ENCODE measurements at regions not wholly inside any gene's neighbourhood (a gene's known extent, or its start where the extent isn't known, plus 50 kb on each side); places are given as distances from the start of the nearest gene placed in this dataset.
A peak's percentile ranks its signal among the peaks of the same experiment; 100 is the strongest.

DNA sequence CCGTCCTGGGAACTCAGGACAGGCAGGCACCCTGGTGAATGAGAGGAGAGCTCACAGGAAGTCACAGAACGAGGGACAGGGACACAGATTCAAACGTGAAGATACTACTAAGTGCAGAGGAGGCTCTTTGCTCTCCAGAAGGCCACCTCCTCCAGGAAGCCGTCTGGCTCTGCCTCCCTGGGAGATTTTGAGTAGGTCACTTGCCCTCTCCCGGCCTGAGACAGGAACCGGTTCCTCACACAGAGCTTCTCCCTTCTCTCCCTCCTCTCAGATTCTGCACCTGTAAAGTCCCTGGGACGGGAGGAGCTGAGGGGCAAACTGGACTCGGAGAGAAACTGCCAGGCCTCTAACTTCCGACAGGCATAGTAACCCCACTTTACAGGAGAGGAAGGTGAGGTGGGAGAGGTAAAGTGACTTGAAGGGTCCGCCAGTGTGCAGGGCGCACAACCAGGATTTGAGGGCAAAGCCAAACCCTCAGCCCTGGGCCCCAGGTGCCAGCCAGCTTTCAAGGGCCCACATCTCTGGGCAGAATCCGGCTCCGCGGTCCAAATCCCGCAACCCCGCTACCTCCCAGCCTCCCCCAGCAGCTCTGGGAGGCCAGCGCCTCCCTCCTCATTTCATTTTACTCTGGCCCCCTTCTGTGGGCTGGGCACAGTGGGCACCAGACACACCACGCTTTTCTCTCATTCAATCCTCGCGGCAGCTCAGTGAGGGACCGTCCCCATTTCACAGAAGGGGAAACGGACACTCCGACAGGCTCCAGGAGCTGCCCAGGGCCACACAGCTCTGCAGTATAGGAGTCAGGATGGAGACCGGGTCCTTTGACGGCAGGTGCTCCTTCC lies 150.2 kb downstream of the SMAD6 start:
- H3K36me3 ChIP-seq (ENCODE audit: control insufficient read depth in 2 of 3, insufficient read depth in 3 of 3, low read length in 3 of 3) = no peaks in the 10 kb centered on the region
- no peak overlapping the region for H3K9ac ChIP-seq (ENCODE audit: low read length in 3 of 3)
- TF ChIP-seq, protein P1, sequence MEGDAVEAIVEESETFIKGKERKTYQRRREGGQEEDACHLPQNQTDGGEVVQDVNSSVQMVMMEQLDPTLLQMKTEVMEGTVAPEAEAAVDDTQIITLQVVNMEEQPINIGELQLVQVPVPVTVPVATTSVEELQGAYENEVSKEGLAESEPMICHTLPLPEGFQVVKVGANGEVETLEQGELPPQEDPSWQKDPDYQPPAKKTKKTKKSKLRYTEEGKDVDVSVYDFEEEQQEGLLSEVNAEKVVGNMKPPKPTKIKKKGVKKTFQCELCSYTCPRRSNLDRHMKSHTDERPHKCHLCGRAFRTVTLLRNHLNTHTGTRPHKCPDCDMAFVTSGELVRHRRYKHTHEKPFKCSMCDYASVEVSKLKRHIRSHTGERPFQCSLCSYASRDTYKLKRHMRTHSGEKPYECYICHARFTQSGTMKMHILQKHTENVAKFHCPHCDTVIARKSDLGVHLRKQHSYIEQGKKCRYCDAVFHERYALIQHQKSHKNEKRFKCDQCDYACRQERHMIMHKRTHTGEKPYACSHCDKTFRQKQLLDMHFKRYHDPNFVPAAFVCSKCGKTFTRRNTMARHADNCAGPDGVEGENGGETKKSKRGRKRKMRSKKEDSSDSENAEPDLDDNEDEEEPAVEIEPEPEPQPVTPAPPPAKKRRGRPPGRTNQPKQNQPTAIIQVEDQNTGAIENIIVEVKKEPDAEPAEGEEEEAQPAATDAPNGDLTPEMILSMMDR (IDR thresholded peaks at IDR 0.05; ENCODE audit: borderline replicate concordance, extremely low read depth, insufficient read depth) = no peak
- no peak overlapping the region for H3K4me3 ChIP-seq (ENCODE audit: low read length in 3 of 3)
- H3K27me3 ChIP-seq (ENCODE audit: control insufficient read depth, insufficient read depth, low read length) = no peaks in the 10 kb centered on the region
- DNase-seq (no peak), FAIRE-seq (no peak)
- H3K9me3 ChIP-seq (ENCODE audit: control insufficient read depth in 2 of 3, insufficient read depth in 1 of 3, low read length in 3 of 3) = no peaks in the 10 kb centered on the region
- peaks cover 0 to 10% (median 6%) of the 10 kb centered on the region in 3 donors for H3K4me1 ChIP-seq (ENCODE audit: control insufficient read depth in 2 of 3, insufficient read depth in 2 of 3, low read depth in 1 of 3, low read length in 3 of 3)
- intact Hi-C loops (cut with DNase I) = loop anchor here (10.0 kb wide), 1 partner anchor 237 kb away; no protein-coding TSS in a partner anchor
- H3K27ac ChIP-seq (ENCODE audit: low read depth in 2 of 2, low read length in 2 of 2) = no peak overlapping the region

DNA sequence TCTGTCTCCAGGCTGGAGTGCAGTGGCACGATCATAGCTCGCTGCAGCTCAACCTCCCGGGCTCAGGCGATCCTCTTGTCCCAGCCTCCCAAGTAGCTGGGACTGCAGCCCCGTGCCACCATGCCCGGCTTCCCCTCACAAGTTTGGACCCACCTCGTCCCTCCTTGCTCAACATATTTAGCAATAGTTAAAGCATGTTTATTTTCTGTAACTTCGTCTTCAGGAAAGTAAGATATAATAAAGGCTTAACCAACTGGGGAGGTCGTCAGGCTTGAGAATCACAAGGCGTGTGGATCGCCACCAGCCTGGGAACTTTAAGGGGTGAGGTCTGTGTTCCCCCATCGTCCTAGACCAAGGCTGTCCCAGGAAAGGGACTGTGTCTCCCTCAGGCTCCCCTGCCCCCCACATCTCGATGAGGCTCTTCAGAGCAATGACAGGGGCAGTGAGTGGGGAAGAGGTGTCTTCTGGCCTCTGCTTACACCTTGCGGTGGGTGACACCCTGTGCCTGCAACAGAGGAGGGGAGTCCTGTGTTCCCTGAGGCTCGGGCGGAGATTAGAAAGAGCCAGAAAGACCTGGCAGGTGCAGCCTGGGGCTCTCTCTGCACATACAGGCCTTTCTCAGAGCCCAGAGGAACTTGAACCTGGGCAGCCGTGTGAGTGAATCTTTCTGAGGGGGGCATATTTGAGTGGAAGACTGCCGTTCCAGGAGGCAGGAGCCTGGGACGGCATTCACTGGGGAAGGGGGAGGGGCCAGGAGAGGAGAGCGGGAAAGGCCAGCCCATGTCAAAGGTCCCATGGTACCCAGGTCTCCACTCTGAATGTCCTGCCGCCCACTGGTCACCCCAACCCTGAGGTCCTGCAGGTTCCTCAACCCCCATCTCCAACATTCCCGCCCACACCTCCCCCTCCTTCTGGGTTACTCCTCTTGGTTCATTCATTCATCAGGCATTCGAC lies 152.3 kb downstream of the SMAD6 start:
- intact Hi-C loops (cut with DNase I) = loop anchor here (10.0 kb wide), 1 partner anchor 239 kb away; no protein-coding TSS in a partner anchor
- Histone ChIP-seq H3K27ac (ENCODE audit: low read depth in 2 of 2, low read length in 2 of 2) (no peak overlapping the region), H3K36me3 (ENCODE audit: control insufficient read depth in 2 of 3, insufficient read depth in 3 of 3, low read length in 3 of 3) (no peaks in the 10 kb centered on the region), H3K4me3 (ENCODE audit: low read length in 3 of 3) (no peak overlapping the region), H3K9me3 (ENCODE audit: control insufficient read depth in 2 of 3, insufficient read depth in 1 of 3, low read length in 3 of 3) (no peaks in the 10 kb centered on the region), H3K4me1 (ENCODE audit: control insufficient read depth in 2 of 3, insufficient read depth in 2 of 3, low read depth in 1 of 3, low read length in 3 of 3) (peaks cover 0 to 10% (median 6%) of the 10 kb centered on the region in 3 donors), H3K9ac (ENCODE audit: low read length in 3 of 3) (no peak overlapping the region), H3K27me3 (ENCODE audit: control insufficient read depth, insufficient read depth, low read length) (no peaks in the 10 kb centered on the region)
- TF ChIP-seq, protein P1 (IDR thresholded peaks at IDR 0.05; ENCODE audit: borderline replicate concordance, extremely low read depth, insufficient read depth) = no peak
- DNase-seq (peak in 1 of 5 donors; percentile 32), FAIRE-seq (no peak)

DNA sequence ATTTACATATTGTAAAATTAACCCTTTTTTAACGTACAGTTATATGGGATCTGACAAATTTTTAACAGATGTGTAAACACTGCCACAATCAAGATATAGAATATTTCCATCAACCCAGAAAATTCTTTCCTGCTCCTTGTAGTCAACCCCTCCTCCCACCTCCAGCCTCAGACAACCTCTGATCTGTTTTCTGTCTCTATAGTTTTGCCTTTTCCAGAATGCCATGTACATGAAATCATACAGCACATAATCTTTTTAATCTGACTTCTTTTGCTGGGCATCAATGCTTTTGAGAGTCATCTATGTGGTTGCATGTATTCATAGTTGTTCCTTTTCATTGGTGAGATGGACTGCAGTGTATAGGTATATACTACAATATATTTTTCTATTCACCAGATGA lies 153.0 kb downstream of the SMAD6 start:
- FAIRE-seq (no peak), DNase-seq (no peak)
- Histone ChIP-seq H3K4me3 (ENCODE audit: low read length in 3 of 3) (no peak overlapping the region), H3K4me1 (ENCODE audit: control insufficient read depth in 2 of 3, insufficient read depth in 2 of 3, low read depth in 1 of 3, low read length in 3 of 3) (peaks cover 0 to 10% (median 6%) of the 10 kb centered on the region in 3 donors), H3K36me3 (ENCODE audit: control insufficient read depth in 2 of 3, insufficient read depth in 3 of 3, low read length in 3 of 3) (no peaks in the 10 kb centered on the region), H3K9me3 (ENCODE audit: control insufficient read depth in 2 of 3, insufficient read depth in 1 of 3, low read length in 3 of 3) (no peaks in the 10 kb centered on the region), H3K9ac (ENCODE audit: low read length in 3 of 3) (no peak overlapping the region), H3K27ac (ENCODE audit: low read depth in 2 of 2, low read length in 2 of 2) (no peak overlapping the region), H3K27me3 (ENCODE audit: control insufficient read depth, insufficient read depth, low read length) (no peaks in the 10 kb centered on the region)
- intact Hi-C loops (cut with DNase I) = loop anchor here (10.0 kb wide), 1 partner anchor 240 kb away; no protein-coding TSS in a partner anchor
- TF ChIP-seq, protein P1 (IDR thresholded peaks at IDR 0.05; ENCODE audit: borderline replicate concordance, extremely low read depth, insufficient read depth) = no peak
